NCI-H187 (cell line): ENCODE measurements at regions not wholly inside any gene's neighbourhood (a gene's known extent, or its start where the extent isn't known, plus 50 kb on each side); places are given as distances from the start of the nearest gene placed in this dataset.
"Not testable (repeated sequence)": the region's sequence is repeated elsewhere in the genome, so short reads cannot be mapped to it uniquely, and the experiment has no call there.

Experiments
- DNase-seq, 2 experiments: peaks; one replicate each; lab custom pipeline; 2025; lab: John Stamatoyannopoulos, UW

DNA sequence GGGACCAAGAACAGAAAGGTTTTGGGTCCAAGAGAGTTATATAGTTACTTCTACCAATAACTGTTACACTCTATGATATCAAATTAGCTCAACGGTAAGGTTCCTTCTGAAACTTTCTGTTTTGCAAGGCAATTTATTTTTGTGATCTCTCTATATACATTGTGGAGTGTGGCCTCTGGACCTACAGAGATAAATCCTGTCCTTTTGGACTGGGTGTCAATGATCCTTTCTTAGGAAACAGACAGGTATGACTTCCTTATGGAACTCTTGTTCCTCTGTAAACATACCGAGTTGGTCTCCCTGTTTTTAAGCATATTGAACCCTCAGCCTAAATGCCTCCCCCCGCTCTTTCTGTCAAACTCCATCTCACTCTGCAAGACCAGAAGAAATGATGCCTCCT is 1117.8 kb downstream of the BCL11A start:
- no peak for DNase-seq

DNA sequence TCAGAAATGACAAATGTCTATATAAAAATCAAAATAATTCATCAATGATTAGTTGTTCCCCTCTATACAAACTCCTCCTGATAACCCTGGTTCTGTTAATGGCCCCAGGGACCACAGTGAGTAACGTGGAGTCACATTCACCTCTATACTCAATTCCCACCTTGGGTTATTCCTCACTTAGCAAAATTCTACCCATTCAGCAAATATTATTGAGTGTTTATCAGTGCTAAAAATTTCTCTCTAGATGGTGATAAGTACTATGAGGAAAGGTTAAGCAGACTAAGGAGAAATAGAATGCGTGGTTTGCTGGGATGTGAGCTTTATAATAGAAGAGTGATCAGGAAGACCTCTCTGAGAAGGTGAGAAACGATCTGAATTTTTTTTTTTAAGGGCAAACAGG is 1124.5 kb downstream of the BCL11A start:
- no peak for DNase-seq

DNA sequence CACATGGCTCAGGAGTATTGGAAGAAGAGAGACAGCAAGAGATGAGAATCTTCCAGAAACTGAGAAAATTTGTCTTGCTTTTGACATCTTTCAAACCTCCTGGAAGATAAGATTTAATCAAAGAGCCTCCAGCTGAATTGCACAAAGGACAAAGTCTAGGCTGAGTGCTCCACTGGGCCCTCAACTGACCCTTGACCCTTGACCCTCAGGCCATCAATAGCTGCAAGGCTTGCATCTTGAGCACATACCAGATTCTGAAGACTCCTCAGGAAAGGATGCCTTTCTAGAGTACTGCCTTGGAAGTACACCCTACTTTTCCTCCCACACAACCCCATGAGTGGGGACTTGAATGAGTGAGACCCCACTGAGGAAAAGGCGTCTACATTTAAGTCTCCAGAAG is 1125.5 kb downstream of the BCL11A start:
- DNase-seq = no peak

GRCh38 chr2:59425247-59425646 is 1128.2 kb downstream of the BCL11A start:
- DNase-seq = no peak

DNA sequence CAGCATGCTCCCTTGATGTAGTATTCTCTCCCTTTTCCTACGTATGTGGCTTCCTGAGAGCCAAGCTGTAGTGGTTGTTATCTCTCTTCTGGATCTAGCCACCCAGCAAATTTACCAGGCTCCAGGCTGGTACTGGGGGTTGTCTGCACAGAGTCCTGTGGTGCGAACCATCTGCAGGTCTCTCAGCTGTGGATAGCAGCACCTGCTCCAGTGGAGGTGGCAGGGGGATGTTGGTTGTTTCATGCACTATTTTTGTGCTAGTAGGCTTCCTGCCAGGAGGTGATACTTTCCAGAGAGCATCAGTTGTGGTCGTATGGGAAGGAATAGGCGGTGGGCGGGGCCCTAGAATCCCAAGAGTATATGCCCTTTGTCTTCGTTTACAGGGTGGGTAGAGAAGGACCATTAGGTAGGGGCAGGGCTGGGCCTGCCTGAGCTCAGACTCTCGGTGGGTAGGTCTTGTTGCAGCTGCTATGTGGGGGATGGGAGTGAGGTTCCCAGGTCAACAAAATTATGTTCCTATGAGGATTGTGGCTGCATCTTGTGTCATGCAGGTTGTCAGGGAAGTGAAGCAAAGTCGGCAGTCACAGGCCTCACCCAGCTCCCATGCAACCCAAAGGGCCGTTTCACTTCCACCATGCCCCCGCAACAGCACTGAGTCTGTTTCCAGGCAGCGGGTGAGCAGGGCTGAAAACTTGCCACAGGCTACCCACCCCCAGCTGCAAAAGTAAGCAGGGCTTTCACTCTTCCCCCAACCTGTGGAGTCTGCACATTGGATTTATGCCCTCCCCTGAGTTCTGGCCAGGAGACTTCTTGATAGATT is 1139.5 kb downstream of the BCL11A start:
- peak; percentile 86 to 91 for DNase-seq

- no peak for DNase-seq
These were observed 1154.3 kb downstream of the BCL11A start for GRCh38 chr2:59399126-59399525.

- DNase-seq = no peak
These were observed 1155.4 kb downstream of the BCL11A start for GRCh38 chr2:59398081-59398480.

GRCh38 chr2:59395119-59395518 is 1154.0 kb upstream of the FANCL start:
- DNase-seq = no peak

DNA sequence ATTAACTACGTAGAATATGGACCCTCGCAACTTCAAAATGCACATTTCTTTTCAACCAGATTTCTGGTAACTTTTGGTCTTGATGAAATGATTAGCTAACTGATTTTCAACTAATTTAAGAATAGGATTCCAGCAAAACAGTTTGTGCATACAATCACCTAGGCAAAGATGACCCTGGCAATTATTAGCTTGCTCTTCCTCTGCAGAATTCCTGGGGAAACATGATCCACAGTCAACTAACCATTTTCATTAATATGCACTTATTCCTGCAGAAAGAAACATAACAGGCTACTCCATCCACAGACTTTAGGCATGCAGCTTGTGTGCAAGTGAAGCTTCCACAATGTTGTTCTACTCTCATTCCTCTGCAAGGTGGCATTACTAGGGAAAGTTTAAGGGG is 1150.8 kb upstream of the FANCL start:
- no peak for DNase-seq

DNA sequence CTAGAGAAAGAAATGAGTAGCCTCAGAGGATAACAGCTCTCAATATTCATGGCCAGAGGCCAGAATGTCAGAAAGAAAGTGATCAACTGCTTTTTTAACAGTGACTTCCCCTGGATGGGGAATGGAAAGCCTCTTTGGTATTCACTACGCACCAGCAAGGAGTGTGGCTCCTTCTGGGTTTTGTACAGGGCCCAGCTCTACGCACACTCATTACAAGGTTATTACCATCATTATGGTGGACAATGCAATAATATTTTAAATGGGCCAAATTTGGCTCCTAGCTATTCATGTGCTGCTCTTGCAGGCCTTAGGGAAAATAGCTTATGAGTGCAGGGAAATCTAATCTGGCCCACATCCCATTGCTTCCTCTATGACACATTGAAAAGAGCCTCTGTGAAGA is 1149.5 kb upstream of the FANCL start:
- DNase-seq = no peak

DNA sequence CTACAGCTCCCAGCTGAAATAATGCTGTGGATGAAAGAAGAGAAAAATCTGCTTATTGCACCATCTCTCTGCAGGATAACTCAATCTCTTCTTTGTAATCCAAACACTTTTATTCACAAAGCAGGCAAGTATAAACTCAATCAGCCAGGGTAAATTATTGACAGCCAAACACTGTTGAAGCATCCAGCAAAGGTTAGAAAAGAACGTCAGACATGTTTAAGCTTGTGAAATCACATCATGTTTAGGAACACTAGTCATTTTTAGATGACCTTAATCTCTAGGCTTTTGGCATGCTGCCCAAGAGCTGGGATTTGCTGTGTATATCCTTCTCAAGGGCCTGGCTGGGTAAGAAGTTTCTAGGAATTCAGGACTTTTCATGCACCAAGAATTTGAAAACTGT is 1148.1 kb upstream of the FANCL start:
- DNase-seq = no peak

DNA sequence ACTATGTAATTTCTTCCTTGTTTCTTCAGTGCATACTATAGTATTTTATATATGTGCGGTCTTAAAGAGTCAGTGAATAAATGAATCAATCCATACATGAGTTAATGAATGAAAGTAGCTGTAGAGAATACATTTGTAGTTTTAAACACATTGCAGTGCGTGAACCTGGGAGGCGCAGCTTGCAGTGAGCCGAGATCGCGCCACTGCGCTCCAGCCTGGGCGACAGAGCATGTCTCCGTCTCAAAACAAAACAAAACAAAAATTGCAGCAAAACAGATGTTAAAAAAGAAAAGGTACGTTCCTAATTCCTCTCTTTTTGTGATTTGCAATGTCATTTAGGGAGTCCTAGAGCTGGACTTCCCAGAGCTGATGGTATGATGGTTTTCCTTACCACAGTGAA is 1144.8 kb upstream of the FANCL start:
- DNase-seq = no peak

GRCh38 chr2:59383473-59383872 is 1142.3 kb upstream of the FANCL start:
- peak; percentile 77 to 83 for DNase-seq

GRCh38 chr2:59378127-59378526 is 1137.0 kb upstream of the FANCL start:
- no peak for DNase-seq

- no peak for DNase-seq
These were observed 1125.2 kb upstream of the FANCL start for GRCh38 chr2:59366288-59366687.

- DNase-seq = no peak
These were observed 1113.4 kb upstream of the FANCL start for GRCh38 chr2:59354498-59354897.

DNA sequence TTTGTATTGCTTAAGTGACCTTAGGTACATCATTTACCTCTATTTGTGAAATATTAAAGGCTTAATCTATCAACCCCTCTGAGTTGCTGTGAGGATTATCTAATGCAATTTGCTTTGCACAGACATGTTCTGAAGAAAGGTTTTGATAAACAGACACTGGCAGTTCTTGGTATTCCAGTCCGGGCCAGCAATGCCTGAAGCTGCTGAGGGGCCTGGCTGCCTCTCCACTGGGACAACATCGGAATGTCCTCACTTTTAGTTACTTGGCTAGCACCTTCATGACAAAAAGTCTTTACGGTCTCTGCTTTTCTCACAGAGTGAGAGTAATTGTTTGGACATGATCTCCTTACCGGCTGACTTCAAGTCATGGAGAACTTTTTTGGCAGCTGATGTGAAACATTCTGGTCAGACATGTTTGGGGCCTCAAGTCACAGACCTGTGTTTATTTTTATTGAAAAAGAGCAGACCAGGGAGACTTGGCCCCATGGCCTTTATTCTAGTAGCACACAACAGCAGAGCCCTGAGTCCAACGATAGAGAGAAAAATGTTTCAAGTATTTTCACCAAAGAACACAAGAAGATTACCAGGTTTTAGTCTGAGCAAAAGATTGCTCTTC is 1112.3 kb upstream of the FANCL start:
- no peak for DNase-seq

DNA sequence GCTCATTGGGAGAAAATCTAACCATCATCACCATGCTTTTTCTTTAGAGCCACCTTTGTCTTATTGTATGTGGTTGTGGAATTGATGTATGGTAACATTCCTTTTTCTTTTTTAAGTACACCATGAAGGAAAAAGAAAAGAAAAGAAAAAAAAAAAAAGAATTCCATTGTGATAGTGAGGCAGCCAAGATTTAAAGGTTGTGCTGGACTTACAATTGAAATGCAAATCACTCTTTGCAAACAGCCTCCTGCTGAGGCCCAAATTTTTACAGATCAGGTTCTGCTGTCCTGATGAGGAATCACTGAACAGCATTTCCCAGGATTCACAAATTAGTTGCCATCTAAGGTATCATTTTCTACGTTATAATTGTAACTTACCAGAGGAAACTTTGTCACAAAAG is 1101.0 kb upstream of the FANCL start:
- no peak for DNase-seq

GRCh38 chr2:59339837-59340207 is 1098.7 kb upstream of the FANCL start:
- no peak for DNase-seq

GRCh38 chr2:59339121-59339836 is 1098.2 kb upstream of the FANCL start:
- no peak for DNase-seq

DNA sequence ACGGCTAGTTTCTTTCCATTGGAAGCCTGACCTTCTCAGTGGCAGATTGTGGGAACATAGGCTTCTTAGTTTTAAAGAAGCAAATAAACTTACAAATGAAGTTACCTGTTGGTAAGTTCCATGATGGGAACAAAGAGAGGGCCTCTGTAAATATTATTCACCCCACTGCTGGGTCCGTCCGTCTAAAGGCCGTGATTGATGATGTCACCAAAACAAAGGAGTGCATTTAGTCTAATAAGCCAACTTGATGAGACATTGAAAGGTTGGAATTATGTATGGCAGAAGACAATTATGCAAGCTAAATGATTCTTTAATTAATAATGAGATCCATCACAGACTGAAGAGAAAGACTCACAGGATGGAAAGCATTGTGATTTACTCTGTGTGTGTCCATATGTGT is 1091.9 kb upstream of the FANCL start:
- no peak for DNase-seq

DNA sequence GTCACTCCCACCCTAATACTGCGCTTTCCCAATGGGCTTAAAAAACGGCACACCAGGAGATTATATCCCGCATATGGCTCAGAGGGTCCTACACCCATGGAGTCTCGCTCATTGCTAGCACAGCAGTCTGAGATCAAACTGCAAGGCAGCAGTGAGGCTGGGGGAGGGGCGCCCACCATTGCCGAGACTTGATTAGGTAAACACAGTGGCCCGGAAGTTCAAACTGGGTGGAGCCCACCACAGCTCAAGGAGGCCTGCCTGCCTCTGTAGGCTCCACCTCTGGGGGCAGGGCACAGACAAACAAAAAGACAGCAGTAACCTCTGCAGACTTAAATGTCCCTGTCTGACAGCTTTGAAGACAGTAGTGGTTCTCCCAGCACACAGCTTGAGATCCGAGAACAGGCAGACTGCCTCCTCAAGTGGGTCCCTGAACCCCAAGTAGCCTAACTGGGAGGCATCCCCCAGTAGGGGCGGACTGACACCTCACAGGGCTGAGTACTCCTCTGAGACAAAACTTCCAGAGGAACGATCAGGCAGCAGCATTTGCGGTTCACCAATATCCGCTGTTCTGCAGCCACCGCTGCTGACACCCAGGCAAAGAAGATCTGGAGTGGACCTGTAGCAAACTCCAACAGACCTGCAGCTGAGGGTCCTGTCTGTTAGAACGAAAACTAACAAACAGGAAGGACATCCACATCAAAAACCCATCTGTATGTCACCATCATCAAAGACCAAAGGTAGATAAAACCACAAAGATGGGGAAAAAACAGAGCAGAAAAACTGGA is 1085.6 kb upstream of the FANCL start:
- not testable (repeated sequence) for DNase-seq
